22Rv1 (cell line): ENCODE measurements at regions not wholly inside any gene's neighbourhood (a gene's known extent, or its start where the extent isn't known, plus 50 kb on each side); places are given as distances from the start of the nearest gene placed in this dataset.

ENCODE experiments used
- H3K27ac ChIP-seq: fragments of 450-650 bp; 2 replicates; pipeline ENCODE4 v1.5.1; 2017
- CTCF ChIP-seq: fragments of 450-650 bp; IDR thresholded peaks from 2 replicates; pipeline ENCODE4 v1.5.1; 2017; ENCODE audit warnings: mild to moderate bottlenecking
- ZFX ChIP-seq: fragments of 450-650 bp; IDR thresholded peaks from 2 replicates; pipeline ENCODE4 v1.6.1; 2017; ENCODE audit warnings: antibody characterized with exemption, borderline replicate concordance

- H3K27ac ChIP-seq, result no peak overlapping the region
- TF ChIP-seq ZFX (no peak), CTCF (no peak)
Measured at GRCh38 chr9:105051897-105052296, 123.9 kb upstream of the ABCA1 start.

- TF ChIP-seq ZFX (no peak), CTCF (no peak)
- no peak overlapping the region for H3K27ac ChIP-seq
Measured at GRCh38 chr9:105052346-105052745, 124.4 kb upstream of the ABCA1 start.

- no peak overlapping the region for H3K27ac ChIP-seq
- TF ChIP-seq CTCF (no peak), ZFX (no peak)
Measured at GRCh38 chr9:105053209-105053652, 125.3 kb upstream of the ABCA1 start.

- no peak overlapping the region for H3K27ac ChIP-seq
Measured at GRCh38 chr9:105054491-105054890, 126.5 kb upstream of the ABCA1 start.

GRCh38 chr9:105055917-105056316 is 128.0 kb upstream of the ABCA1 start:
- no peak for TF ChIP-seq ZFX
- TF ChIP-seq CTCF, result no peak
- no peak overlapping the region for H3K27ac ChIP-seq

More at GRCh38 chr9:105054491-105054890, 126.5 kb upstream of the ABCA1 start:
- TF ChIP-seq CTCF (no peak), ZFX (no peak)

- TF ChIP-seq CTCF, result no peak
- TF ChIP-seq ZFX, result no peak
- no peak overlapping the region for H3K27ac ChIP-seq
Measured at GRCh38 chr9:105057551-105057950, 129.6 kb upstream of the ABCA1 start.

GRCh38 chr9:105059252-105059651 is 131.3 kb upstream of the ABCA1 start:
- H3K27ac ChIP-seq, result no peak overlapping the region

More at GRCh38 chr9:105059252-105059651, 131.3 kb upstream of the ABCA1 start:
- TF ChIP-seq CTCF, result no peak
- TF ChIP-seq ZFX, result no peak
